SK-N-SH (cell line): ENCODE measurements at regions not wholly inside any gene's neighbourhood (a gene's known extent, or its start where the extent isn't known, plus 50 kb on each side); places are given as distances from the start of the nearest gene placed in this dataset.

Experiments used
- CTCF ChIA-PET: fragments of 300-600, 350-600 bp; formaldehyde crosslinking; extraction: SDS; loops from one replicate; lab custom pipeline; 2021; lab: Yijun Ruan, JAX
- POLR2A ChIA-PET: fragments of 350-600 bp; sonication (Branson Sonifier 250); formaldehyde crosslinking; extraction: SDS; loops from one replicate; lab custom pipeline; 2020; ENCODE audit warnings: antibody characterized with exemption, inconsistent platforms; lab: Yijun Ruan, JAX
- DNase-seq: peaks from one replicate; pipeline ENCODE4 v3.0.0; 2012
- H2AFZ ChIP-seq: fragments of 200-600 bp; sonication (generic); 2 replicates; pipeline ENCODE4 v1.8.1; 2016; ENCODE audit warnings: antibody characterized with exemption, mild to moderate bottlenecking, low read depth
- H3F3A ChIP-seq: fragments of 200-600 bp; sonication (generic); replicated peaks from 2 replicates; pipeline ENCODE3; 2016; ENCODE audit warnings: antibody characterized with exemption, mild to moderate bottlenecking; ENCODE audit not compliant: insufficient read depth
- H3K27ac ChIP-seq, 2 experiments: fragments of 200-500 bp in 1 of 2; fragments of 200-600 bp in 1 of 2; sonication (Bioruptor generic) in 1 of 2; sonication (generic), shearing (Covaris generic) in 1 of 2; 2 replicates each; pipeline versions ENCODE4 v1.5.1 to v1.6.1; 2014 to 2016; ENCODE audit warnings: low read depth in 2 of 2, inconsistent platforms in 1 of 2, low read length in 1 of 2, mild to moderate bottlenecking in 1 of 2, mixed read lengths in 1 of 2
- H3K27me3 ChIP-seq: fragments of 200-600 bp; sonication (generic), shearing (Covaris generic); 2 replicates; pipeline ENCODE4 v1.6.1; 2016; ENCODE audit warnings: mixed run types; ENCODE audit not compliant: insufficient read depth
- H3K36me3 ChIP-seq, 2 experiments: fragments of 200-500 bp in 1 of 2; fragments of 200-600 bp in 1 of 2; sonication (Bioruptor generic) in 1 of 2; sonication (generic) in 1 of 2; replicated peaks in 1 of 2; 2 replicates each; pipeline versions ENCODE3 to v1.5.1; 2014 to 2016; ENCODE audit warnings: low read length in 1 of 2, mild to moderate bottlenecking in 1 of 2; ENCODE audit not compliant: insufficient read depth in 2 of 2, control insufficient read depth in 1 of 2
- H3K4me1 ChIP-seq, 2 experiments: fragments of 200-500 bp in 1 of 2; fragments of 200-600 bp in 1 of 2; sonication (Bioruptor generic) in 1 of 2; sonication (generic), shearing (Covaris generic) in 1 of 2; 2 replicates each; pipeline versions ENCODE4 v1.5.1 to v1.6.1; 2014 to 2016; ENCODE audit warnings: low read depth in 1 of 2, low read length in 1 of 2, mixed run types in 1 of 2; ENCODE audit not compliant: insufficient read depth in 2 of 2, control insufficient read depth in 1 of 2
- H3K4me2 ChIP-seq: fragments of 200-600 bp; sonication (generic), shearing (Covaris generic); 2 replicates; pipeline ENCODE4 v1.6.1; 2017; ENCODE audit warnings: mixed run types
- H3K4me3 ChIP-seq, 2 experiments: fragments of 200-500 bp in 1 of 2; fragments of 200-600 bp in 1 of 2; sonication (Bioruptor generic) in 1 of 2; sonication (generic), shearing (Covaris generic) in 1 of 2; 2 replicates each; pipeline versions ENCODE4 v1.5.1 to v1.8.1; 2014 to 2016; ENCODE audit warnings: low read depth in 2 of 2, inconsistent platforms in 1 of 2, low read length in 1 of 2, mild to moderate bottlenecking in 1 of 2, mixed read lengths in 1 of 2, moderate library complexity in 1 of 2
- H3K79me2 ChIP-seq: fragments of 200-600 bp; sonication (generic); 2 replicates; pipeline ENCODE4 v1.8.1; 2017; ENCODE audit warnings: mild to moderate bottlenecking; ENCODE audit not compliant: insufficient read depth
- H3K9ac ChIP-seq: fragments of 200-600 bp; sonication (generic); 2 replicates; pipeline ENCODE4 v1.6.1; 2017; ENCODE audit warnings: mixed run types
- H3K9me2 ChIP-seq: fragments of 200-600 bp; sonication (generic); 2 replicates; pipeline ENCODE4 v1.6.1; 2017; ENCODE audit warnings: mixed run types
- H3K9me3 ChIP-seq: fragments of 200-600 bp; sonication (generic); 2 replicates; pipeline ENCODE4 v1.6.1; 2017; ENCODE audit warnings: mixed run types, mild to moderate bottlenecking, moderate library complexity
- H4K20me1 ChIP-seq: fragments of 200-600 bp; sonication (generic); 2 replicates; pipeline ENCODE4 v1.6.1; 2017; ENCODE audit warnings: mild to moderate bottlenecking, mixed run types; ENCODE audit not compliant: insufficient read depth
- ELF1 ChIP-seq: IDR thresholded peaks from 2 replicates; pipeline ENCODE4 v1.4.0; 2012
- FOSL2 ChIP-seq: IDR thresholded peaks from 2 replicates; pipeline ENCODE4 v1.4.0; 2012; ENCODE audit warnings: low read depth, mild to moderate bottlenecking, moderate library complexity, borderline replicate concordance
- FOXJ3 ChIP-seq: sonication (generic); formaldehyde crosslinking; IDR thresholded peaks from 2 replicates; pipeline ENCODE4 v1.5.1; 2020; ENCODE audit warnings: mild to moderate bottlenecking, missing genetic modification reagents
- GABPA ChIP-seq: IDR thresholded peaks from 2 replicates; pipeline ENCODE4 v1.4.0; 2012; ENCODE audit warnings: low read depth, mild to moderate bottlenecking
- JUND ChIP-seq: IDR thresholded peaks from 2 replicates; pipeline ENCODE4 v1.4.0; 2012
- NFIC ChIP-seq: IDR thresholded peaks from 2 replicates; pipeline ENCODE4 v1.4.0; 2012; ENCODE audit warnings: borderline replicate concordance
- POLR2AphosphoS5 ChIP-seq: IDR thresholded peaks from 2 replicates; pipeline ENCODE4 v1.6.1; 2012; ENCODE audit warnings: low read depth, low read length
- RAD21 ChIP-seq: IDR thresholded peaks from 2 replicates; pipeline ENCODE4 v1.6.1; 2012; ENCODE audit warnings: mild to moderate bottlenecking, low read length
- RXRA ChIP-seq: IDR thresholded peaks from 2 replicates; pipeline ENCODE4 v1.4.0; 2012; ENCODE audit warnings: low read depth, mild to moderate bottlenecking, borderline replicate concordance
- SMC3 ChIP-seq: IDR thresholded peaks from 2 replicates; pipeline ENCODE4 v1.6.1; 2012; ENCODE audit warnings: low read depth, low read length, improper control_type of control experiment
- TAF1 ChIP-seq: IDR thresholded peaks from 2 replicates; pipeline ENCODE4 v1.6.1; 2012; ENCODE audit warnings: low read depth, mild to moderate bottlenecking, low read length, moderate library complexity, borderline replicate concordance
- TCF12 ChIP-seq: IDR thresholded peaks from 2 replicates; pipeline ENCODE4 v1.4.0; 2012
- TEAD4 ChIP-seq: IDR thresholded peaks from 2 replicates; pipeline ENCODE4 v1.4.0; 2012; ENCODE audit warnings: mild to moderate bottlenecking, borderline replicate concordance; ENCODE audit not compliant: insufficient read depth
- WGBS: methylation state at CpG from one replicate; pipeline ENCODE4 v1.1.6; 2017; ENCODE audit warnings: low lambda C conversion rate; 5-methylcytosine and 5-hydroxymethylcytosine counted together
- TF ChIP-seq, protein P1 (sequence below): IDR thresholded peaks from 2 replicates; pipeline ENCODE4 v1.4.0; 2012; ENCODE audit warnings: low read depth
- TF ChIP-seq, protein P2 (sequence below): fragments of 150-350 bp; IDR thresholded peaks from 2 replicates; pipeline ENCODE4 v1.6.1; 2017; ENCODE audit warnings: antibody characterized with exemption, low read length, low read depth, borderline replicate concordance
- TF ChIP-seq, protein P3 (sequence below): fragments of 200-600 bp; sonication (generic); IDR thresholded peaks from 2 replicates; pipeline ENCODE4 v1.6.1; 2017; ENCODE audit warnings: antibody characterized with exemption, mild to moderate bottlenecking, moderate library complexity
- TF ChIP-seq, protein P4 (sequence below): IDR thresholded peaks from 2 replicates; pipeline ENCODE4 v1.4.0; 2012; ENCODE audit warnings: low read depth, borderline replicate concordance
- TF ChIP-seq, protein P5 (sequence below): IDR thresholded peaks from 2 replicates; pipeline ENCODE4 v1.4.0; 2012; ENCODE audit warnings: low read depth, borderline replicate concordance
- TF ChIP-seq, protein P6 (sequence below): IDR thresholded peaks from 2 replicates; pipeline ENCODE4; 2012
- TF ChIP-seq, protein P7 (sequence below): fragments of 150-350 bp; IDR thresholded peaks from 2 replicates; pipeline ENCODE4 v1.6.1; 2016; ENCODE audit warnings: mild to moderate bottlenecking, low read depth, low read length

DNA sequence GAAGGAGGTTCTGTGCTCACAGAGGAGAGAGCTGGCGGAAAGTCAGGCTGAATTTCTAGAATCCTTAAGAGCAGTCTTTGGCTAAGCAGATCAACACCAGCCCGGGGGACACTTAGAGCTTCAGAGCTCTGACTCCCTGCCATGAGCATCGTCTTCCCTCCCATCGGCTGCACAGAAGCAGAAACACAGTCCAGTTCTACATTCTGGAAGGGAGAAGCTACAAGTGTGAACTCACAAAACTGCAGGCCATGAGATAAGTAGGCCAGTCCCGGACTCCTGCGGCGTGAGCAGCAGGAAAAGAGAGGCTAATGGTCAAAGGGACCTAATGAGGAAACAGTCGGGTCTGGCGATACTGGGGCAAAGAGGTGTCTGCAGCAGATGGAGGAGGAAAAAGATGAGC is 211.5 kb downstream of the DHX15 start:
- Histone ChIP-seq H3K9me2 (no peaks in the 10 kb centered on the region), H3K4me1 (no peaks in the 10 kb centered on the region), H2AFZ (no peak overlapping the region)
- TF ChIP-seq FOXJ3 (CRISPR knock-in tag) (no peak), RAD21 (no peak), POLR2AphosphoS5 (no peak), GABPA (no peak), TEAD4 (no peak), FOSL2 (no peak)
- TF ChIP-seq, protein P1, sequence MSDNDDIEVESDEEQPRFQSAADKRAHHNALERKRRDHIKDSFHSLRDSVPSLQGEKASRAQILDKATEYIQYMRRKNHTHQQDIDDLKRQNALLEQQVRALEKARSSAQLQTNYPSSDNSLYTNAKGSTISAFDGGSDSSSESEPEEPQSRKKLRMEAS, result no peak
- TF ChIP-seq, protein P2, sequence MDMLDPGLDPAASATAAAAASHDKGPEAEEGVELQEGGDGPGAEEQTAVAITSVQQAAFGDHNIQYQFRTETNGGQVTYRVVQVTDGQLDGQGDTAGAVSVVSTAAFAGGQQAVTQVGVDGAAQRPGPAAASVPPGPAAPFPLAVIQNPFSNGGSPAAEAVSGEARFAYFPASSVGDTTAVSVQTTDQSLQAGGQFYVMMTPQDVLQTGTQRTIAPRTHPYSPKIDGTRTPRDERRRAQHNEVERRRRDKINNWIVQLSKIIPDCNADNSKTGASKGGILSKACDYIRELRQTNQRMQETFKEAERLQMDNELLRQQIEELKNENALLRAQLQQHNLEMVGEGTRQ, result no peak
- TF ChIP-seq, all 33 proteins: peak for 0
- ChIA-PET CTCF (no interaction called here), POLR2A (no interaction called here)
- Histone ChIP-seq H3K36me3 (no peaks in the 10 kb centered on the region), H3K9me3 (no peaks in the 10 kb centered on the region), H3K27ac (no peak overlapping the region), H3K4me3 (no peak overlapping the region), H4K20me1 (no peaks in the 10 kb centered on the region), H3K79me2 (no peaks in the 10 kb centered on the region), H3K27me3 (no peaks in the 10 kb centered on the region), H3F3A (no peaks in the 10 kb centered on the region), H3K9ac (no peak overlapping the region), H3K4me2 (no peak overlapping the region)
- 44% methylated on average over 9 of the region's 9 CpGs for WGBS
- DNase-seq, result no peak

DNA sequence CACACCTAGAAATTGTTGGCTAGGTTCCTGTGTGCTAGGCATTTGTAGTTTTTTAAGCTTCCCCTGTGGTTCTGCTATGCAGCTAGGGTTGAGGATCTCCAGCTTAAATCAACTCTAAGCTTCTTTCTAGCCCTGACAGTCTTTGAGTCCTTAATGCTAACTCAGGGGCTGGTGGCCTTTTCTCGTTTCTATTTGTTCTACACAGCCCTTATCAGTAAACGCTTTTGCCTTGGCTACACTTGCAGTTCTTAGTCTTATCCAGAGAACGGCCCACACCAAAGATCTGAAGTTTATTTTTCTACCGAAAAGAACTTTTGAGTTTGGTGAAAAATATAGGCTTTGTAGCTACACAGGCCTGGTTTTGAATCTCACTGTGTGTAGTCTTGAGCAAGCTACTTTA is 212.0 kb downstream of the DHX15 start:
- Histone ChIP-seq H3K9me2 (no peaks in the 10 kb centered on the region), H3K9ac (no peak overlapping the region), H3K4me3 (no peak overlapping the region), H3K27ac (no peak overlapping the region), H3K79me2 (no peaks in the 10 kb centered on the region), H3K36me3 (no peaks in the 10 kb centered on the region), H3K27me3 (no peaks in the 10 kb centered on the region), H2AFZ (no peak overlapping the region), H3K9me3 (no peaks in the 10 kb centered on the region), H3K4me2 (no peak overlapping the region), H4K20me1 (no peaks in the 10 kb centered on the region), H3F3A (no peaks in the 10 kb centered on the region), H3K4me1 (no peaks in the 10 kb centered on the region)
- ChIA-PET CTCF (no interaction called here), POLR2A (no interaction called here)
- DNase-seq, result no peak
- WGBS, result 25% methylated on average over 4 of the region's 4 CpGs
- TF ChIP-seq TCF12 (no peak), NFIC (no peak), JUND (no peak), RXRA (no peak), TEAD4 (no peak), ELF1 (no peak), TAF1 (no peak), RAD21 (no peak), FOSL2 (no peak), SMC3 (no peak)
- TF ChIP-seq, protein P3, sequence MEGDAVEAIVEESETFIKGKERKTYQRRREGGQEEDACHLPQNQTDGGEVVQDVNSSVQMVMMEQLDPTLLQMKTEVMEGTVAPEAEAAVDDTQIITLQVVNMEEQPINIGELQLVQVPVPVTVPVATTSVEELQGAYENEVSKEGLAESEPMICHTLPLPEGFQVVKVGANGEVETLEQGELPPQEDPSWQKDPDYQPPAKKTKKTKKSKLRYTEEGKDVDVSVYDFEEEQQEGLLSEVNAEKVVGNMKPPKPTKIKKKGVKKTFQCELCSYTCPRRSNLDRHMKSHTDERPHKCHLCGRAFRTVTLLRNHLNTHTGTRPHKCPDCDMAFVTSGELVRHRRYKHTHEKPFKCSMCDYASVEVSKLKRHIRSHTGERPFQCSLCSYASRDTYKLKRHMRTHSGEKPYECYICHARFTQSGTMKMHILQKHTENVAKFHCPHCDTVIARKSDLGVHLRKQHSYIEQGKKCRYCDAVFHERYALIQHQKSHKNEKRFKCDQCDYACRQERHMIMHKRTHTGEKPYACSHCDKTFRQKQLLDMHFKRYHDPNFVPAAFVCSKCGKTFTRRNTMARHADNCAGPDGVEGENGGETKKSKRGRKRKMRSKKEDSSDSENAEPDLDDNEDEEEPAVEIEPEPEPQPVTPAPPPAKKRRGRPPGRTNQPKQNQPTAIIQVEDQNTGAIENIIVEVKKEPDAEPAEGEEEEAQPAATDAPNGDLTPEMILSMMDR, result no peak
- TF ChIP-seq, protein P4, sequence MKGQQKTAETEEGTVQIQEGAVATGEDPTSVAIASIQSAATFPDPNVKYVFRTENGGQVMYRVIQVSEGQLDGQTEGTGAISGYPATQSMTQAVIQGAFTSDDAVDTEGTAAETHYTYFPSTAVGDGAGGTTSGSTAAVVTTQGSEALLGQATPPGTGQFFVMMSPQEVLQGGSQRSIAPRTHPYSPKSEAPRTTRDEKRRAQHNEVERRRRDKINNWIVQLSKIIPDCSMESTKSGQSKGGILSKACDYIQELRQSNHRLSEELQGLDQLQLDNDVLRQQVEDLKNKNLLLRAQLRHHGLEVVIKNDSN, result no peak
- TF ChIP-seq, protein P1, result no peak
- TF ChIP-seq, protein P5, sequence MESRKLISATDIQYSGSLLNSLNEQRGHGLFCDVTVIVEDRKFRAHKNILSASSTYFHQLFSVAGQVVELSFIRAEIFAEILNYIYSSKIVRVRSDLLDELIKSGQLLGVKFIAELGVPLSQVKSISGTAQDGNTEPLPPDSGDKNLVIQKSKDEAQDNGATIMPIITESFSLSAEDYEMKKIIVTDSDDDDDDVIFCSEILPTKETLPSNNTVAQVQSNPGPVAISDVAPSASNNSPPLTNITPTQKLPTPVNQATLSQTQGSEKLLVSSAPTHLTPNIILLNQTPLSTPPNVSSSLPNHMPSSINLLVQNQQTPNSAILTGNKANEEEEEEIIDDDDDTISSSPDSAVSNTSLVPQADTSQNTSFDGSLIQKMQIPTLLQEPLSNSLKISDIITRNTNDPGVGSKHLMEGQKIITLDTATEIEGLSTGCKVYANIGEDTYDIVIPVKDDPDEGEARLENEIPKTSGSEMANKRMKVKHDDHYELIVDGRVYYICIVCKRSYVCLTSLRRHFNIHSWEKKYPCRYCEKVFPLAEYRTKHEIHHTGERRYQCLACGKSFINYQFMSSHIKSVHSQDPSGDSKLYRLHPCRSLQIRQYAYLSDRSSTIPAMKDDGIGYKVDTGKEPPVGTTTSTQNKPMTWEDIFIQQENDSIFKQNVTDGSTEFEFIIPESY, result no peak
- TF ChIP-seq, protein P6, sequence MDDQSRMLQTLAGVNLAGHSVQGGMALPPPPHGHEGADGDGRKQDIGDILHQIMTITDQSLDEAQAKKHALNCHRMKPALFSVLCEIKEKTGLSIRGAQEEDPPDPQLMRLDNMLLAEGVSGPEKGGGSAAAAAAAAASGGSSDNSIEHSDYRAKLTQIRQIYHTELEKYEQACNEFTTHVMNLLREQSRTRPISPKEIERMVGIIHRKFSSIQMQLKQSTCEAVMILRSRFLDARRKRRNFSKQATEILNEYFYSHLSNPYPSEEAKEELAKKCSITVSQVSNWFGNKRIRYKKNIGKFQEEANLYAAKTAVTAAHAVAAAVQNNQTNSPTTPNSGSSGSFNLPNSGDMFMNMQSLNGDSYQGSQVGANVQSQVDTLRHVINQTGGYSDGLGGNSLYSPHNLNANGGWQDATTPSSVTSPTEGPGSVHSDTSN, result no peak
- TF ChIP-seq, protein P7, sequence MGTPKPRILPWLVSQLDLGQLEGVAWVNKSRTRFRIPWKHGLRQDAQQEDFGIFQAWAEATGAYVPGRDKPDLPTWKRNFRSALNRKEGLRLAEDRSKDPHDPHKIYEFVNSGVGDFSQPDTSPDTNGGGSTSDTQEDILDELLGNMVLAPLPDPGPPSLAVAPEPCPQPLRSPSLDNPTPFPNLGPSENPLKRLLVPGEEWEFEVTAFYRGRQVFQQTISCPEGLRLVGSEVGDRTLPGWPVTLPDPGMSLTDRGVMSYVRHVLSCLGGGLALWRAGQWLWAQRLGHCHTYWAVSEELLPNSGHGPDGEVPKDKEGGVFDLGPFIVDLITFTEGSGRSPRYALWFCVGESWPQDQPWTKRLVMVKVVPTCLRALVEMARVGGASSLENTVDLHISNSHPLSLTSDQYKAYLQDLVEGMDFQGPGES, result no peak
